Choroid plexus epithelial cell (primary cell): ENCODE measurements at regions not wholly inside any gene's neighbourhood (a gene's known extent, or its start where the extent isn't known, plus 50 kb on each side); places are given as distances from the start of the nearest gene placed in this dataset.

Experiments
- DNase-seq: peaks from one replicate; pipeline ENCODE4 v3.0.0-alpha.2; 2010; ENCODE audit warnings: low read depth
- H3K4me3 ChIP-seq: 2 replicates; pipeline ENCODE4 v1.5.1; 2011; ENCODE audit warnings: low read depth, mild to moderate bottlenecking, control low read depth, low read length, moderate library complexity
- CTCF ChIP-seq: conservative IDR thresholded peaks from 2 replicates; pipeline ENCODE4 v1.5.1; 2011; ENCODE audit warnings: low read depth, mild to moderate bottlenecking, control low read depth, inconsistent platforms, low read length, moderate library complexity

GRCh38 chr6:14450133-14450504 lies 332.5 kb downstream of the CD83 start:
- no peak for TF ChIP-seq CTCF
- H3K4me3 ChIP-seq, result no peak overlapping the region
- DNase-seq, result no peak

DNA sequence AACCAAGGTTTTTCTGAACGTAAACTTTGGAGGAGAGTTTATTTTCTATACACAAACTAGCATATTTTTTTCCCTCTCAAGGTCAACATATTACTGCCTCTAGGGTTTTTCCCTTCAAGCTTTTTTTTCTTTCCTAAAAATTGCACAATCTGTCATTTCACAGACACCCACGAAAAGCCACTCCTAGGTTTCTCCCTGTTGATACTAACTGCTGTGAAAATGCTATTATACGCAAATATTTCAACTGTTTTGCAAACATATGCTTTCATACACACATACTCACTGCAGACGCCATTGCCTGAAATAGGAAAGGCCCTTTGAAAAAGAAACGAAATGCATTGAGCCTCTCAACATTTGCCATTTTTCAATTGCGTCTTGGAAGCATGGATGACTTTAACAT lies 333.0 kb downstream of the CD83 start:
- H3K4me3 ChIP-seq, result no peak overlapping the region
- no peak for TF ChIP-seq CTCF
- DNase-seq, result no peak

DNA sequence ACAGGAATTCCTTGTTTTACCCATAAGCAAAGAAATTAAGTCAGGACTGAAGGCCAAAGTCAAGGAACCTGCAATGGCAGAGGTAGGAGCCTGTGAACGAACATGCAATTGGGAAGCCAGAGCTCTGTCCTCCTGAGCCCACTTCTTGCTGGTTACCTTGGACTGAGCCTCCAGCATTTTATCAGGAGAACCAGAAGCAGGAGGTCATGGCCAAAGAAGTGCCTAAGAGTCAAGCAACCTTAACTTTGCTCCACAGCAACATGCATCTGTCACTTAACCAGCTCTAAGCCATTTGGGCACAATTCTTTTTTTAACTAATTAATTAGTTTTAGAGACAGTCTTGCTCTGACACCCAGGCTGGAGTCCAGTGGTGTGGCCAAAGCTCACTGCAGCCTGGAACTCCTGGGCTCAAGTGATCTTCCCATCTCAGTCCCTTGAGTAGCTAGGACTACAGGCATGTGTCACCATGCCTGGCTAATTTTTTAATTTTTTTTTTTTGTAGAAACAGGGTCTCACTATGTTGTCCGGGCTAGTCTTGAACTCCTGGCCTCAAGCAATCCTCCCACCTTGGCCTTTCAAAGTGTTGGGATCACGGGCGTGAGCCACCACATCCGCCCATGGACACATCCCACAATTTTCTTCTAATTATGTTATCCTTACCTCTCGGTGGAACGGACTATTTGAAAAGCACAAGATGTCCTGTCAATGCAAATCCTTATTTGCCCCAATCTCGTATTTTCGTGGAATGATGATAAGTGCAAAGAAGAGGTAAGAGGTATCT lies 334.2 kb downstream of the CD83 start:
- no peak for DNase-seq
- no peak overlapping the region for H3K4me3 ChIP-seq
- no peak for TF ChIP-seq CTCF

- TF ChIP-seq CTCF, result no peak
- no peak overlapping the region for H3K4me3 ChIP-seq
- DNase-seq, result no peak
These were observed 335.3 kb downstream of the CD83 start for GRCh38 chr6:14452567-14453527.

DNA sequence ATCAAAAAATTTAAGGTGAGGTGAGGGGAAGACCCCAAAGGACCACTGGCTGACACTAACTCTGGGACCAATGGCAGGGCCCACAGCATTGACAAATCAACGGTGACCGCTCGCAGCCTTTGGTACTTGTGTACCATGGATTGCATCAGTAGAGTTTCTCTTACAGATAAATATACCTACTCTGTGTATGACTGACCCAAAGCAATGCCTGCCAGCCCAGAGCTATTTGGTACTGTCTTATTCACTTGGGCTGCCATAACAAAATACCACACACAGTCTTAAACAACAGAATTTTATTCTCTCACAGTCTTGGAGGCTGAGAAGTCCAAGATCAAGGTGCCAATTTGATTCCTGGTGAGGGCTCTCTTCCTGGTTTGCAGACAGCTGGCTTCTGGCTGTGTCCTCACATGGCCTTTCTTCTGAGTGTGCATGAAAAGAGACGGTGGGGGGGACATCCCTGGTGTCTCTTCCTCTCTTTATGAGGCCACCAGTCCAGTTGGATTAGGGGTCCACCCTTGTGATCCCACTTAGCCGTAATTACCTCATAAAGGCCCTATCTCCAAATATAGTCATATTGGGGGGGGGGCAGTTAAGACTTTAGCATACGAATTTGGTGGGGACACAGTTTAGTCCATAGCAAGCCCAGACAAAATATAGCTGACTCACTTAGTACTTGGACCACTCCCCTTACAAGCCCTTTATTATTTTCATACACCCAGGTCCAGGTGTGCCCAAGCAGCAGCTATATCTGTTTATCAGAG lies 336.3 kb downstream of the CD83 start:
- no peak for TF ChIP-seq CTCF
- DNase-seq, result no peak
- no peak overlapping the region for H3K4me3 ChIP-seq

DNA sequence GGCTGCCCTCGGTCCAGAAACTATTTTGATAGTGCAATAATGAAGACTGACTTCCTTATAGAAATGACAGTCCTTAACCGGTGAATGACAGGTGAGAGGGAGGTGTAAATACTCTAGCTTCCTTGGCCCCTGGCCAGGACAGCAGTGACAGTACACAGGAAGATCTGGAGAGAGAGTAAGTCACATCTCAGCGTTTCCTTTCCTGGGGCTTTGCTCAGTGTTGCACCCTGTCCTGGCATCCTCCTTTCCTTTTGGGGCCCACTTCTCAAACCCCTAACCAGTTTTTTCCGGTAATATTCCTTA lies 336.9 kb downstream of the CD83 start:
- TF ChIP-seq CTCF, result no peak
- H3K4me3 ChIP-seq, result no peak overlapping the region
- DNase-seq, result no peak
